NCI-H2196 treated with DMSO at 0.1 percent for 48 hours (cell line): ENCODE measurements at regions not wholly inside any gene's neighbourhood (a gene's known extent, or its start where the extent isn't known, plus 50 kb on each side); places are given as distances from the start of the nearest gene placed in this dataset.

Source experiments
- DNase-seq: peaks from one replicate; lab custom pipeline; 2025; ENCODE audit not compliant: unreplicated experiment; lab: John Stamatoyannopoulos, UW

GRCh38 chr4:138670681-138671080, 344.9 kb upstream of the NOCT start:
- no peak for DNase-seq

GRCh38 chr4:138669479-138670315, 345.9 kb upstream of the NOCT start:
- DNase-seq, result no peak

GRCh38 chr4:138668309-138668708, 347.3 kb upstream of the NOCT start:
- no peak for DNase-seq

GRCh38 chr4:138666366-138666765, 349.2 kb upstream of the NOCT start:
- DNase-seq, result no peak

GRCh38 chr4:138665851-138666250, 349.7 kb upstream of the NOCT start:
- no peak for DNase-seq

GRCh38 chr4:138663883-138664282, 351.7 kb upstream of the NOCT start:
- no peak for DNase-seq

- no peak for DNase-seq
Measured at GRCh38 chr4:138659812-138660316, 355.7 kb upstream of the NOCT start.

- no peak for DNase-seq
Measured at GRCh38 chr4:138659037-138659811, 356.4 kb upstream of the NOCT start.

GRCh38 chr4:138658518-138658917, 357.1 kb upstream of the NOCT start:
- no peak for DNase-seq

- no peak for DNase-seq
Measured at GRCh38 chr4:138656990-138657389, 358.6 kb upstream of the NOCT start.

- no peak for DNase-seq
Measured at GRCh38 chr4:138655985-138656384, 359.6 kb upstream of the NOCT start.

- DNase-seq, result no peak
Measured at GRCh38 chr4:138655286-138655685, 360.3 kb upstream of the NOCT start.

- DNase-seq, result no peak
Measured at GRCh38 chr4:138650929-138651448, 364.6 kb upstream of the NOCT start.

GRCh38 chr4:138650495-138650894, 365.1 kb upstream of the NOCT start:
- DNase-seq, result no peak

GRCh38 chr4:138647433-138647832, 368.1 kb upstream of the NOCT start:
- no peak for DNase-seq

- DNase-seq, result no peak
Measured at GRCh38 chr4:138646383-138646782, 369.2 kb upstream of the NOCT start.

- DNase-seq, result no peak
Measured at GRCh38 chr4:138645289-138645688, 370.3 kb upstream of the NOCT start.

GRCh38 chr4:138644322-138644721, 371.3 kb upstream of the NOCT start:
- DNase-seq, result no peak

- no peak for DNase-seq
Measured at GRCh38 chr4:138643827-138644226, 371.8 kb upstream of the NOCT start.

- DNase-seq, result no peak
Measured at GRCh38 chr4:138639018-138639741, 376.4 kb upstream of the NOCT start.

GRCh38 chr4:138636781-138637180, 378.8 kb upstream of the NOCT start:
- no peak for DNase-seq
